GM19240 (cell line): ENCODE measurements at regions not wholly inside any gene's neighbourhood (a gene's known extent, or its start where the extent isn't known, plus 50 kb on each side); places are given as distances from the start of the nearest gene placed in this dataset.

Source experiments
- DNase-seq: peaks from one replicate; pipeline ENCODE4 v3.0.0; 2011; ENCODE audit warnings: low spot score; ENCODE audit not compliant: insufficient read length

DNA sequence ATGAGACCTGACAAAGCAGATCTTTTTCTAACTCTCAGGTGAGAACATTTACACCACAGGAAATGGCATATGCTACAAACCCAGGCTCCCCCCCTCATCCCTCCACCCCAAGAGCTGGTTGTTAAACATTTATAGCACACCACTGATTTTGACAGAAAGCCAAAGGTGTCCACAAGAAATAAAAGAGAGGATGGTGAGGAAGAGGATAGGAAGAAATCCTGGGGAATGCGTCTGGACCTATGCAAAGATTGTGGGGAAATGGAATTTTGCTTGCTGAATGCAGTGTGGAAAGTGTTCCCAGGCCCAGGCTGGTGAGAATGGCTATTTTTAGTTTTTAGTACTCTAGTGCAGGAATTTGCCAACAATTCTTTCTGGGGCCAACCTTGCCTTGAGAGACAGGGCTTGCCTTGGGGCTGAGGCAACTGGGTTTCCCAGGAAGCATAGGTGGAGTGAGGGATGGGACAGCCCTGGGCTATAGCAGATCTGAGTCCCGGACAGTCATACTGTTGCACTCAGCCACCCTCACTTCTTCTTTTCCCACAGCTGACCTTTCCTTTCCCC is 163.9 kb downstream of the ADAMTS15 start:
- no peak for DNase-seq

DNA sequence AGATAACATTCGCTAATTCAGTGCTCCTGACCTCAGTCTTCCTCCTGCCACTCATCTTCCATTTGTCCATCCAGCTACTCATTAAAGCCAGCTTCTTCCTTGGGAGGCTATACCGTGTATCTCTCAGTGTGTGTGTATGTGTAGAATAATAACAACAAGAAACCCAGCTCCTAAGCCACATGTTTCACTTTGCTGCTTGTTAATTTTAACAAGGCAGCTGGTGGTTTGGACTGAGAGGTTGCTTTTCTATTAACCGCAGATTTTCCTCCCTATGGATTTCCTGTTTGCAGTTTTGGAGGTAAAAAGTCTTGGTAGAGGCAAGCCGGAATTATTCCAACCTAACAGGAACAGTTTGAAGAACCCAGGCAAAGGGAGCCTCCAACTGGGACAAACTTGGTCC is 165.0 kb downstream of the ADAMTS15 start:
- no peak for DNase-seq

DNA sequence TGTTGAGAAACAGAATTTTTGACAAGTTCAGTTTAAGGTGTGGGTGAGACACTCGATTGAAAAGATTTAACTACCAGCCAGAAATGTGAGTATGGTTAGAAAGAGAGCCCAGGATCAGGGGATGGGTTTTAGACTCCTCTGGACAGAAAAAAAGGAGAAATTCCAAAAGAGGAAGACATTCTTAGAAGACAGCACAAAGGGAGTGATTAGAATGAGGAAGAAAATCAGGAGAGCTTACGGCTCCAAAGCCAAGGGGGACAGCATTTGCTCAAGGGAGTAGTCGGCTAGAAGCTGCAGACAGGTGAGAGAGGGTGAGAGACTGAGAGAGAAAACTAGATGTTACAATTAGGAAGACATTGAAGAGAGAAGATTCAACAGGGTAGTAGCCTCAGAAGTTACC is 166.1 kb downstream of the ADAMTS15 start:
- no peak for DNase-seq

DNA sequence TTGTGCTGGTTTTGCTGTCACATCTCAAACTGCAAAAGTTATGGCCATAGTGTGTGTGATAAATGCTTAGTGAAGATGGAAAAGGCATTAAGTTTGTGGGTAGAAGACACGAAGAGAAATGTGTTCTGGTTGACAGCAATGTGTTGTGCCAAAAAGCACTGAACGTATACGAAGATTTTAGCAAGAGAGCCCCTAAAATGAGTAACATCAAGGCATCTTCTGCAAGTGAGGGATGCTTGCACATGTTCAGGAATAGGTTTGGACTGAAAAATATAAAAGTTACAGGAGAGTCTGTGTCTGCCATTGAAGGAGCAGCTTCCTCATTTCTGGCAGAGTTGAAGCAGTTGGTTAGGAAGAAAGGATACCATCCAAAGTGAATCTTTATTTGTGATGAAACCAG is 167.1 kb downstream of the ADAMTS15 start:
- DNase-seq: no peak

DNA sequence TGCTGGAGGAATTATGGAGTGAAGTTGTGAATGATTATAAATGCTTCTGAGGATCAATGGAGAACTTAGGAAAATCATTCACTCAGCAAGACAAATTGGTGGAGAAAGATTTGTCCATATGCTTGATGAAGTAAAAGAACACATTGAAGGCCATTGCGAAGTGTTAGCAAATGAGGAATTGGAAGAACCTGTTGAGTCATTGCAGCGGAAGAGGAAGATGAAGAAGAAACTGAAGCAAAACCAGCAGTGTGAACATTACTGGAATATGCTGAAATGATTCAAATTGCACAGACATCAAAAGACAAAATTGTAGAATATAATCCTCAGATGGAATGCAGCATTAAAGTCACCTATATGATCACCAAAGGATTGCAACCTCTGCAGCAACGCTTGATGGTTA is 168.1 kb downstream of the ADAMTS15 start:
- no peak for DNase-seq

DNA sequence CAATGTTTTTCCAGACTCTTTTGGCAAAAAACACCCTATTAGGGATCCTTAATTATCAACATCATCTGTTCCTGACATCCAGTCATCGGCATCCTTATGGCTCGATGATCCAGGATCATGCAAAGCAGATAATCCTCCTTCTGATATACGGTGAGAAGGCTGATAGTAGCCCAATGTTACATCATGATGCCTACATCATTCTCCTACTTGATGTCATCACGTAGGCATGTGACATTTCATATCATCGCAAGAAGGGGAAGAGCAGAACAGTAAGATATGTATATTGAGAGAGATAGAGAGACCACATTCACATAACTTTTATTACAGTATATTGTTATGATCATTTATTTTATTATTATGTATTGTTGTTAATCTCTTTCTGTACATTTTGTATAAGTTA is 168.6 kb downstream of the ADAMTS15 start:
- DNase-seq: no peak

DNA sequence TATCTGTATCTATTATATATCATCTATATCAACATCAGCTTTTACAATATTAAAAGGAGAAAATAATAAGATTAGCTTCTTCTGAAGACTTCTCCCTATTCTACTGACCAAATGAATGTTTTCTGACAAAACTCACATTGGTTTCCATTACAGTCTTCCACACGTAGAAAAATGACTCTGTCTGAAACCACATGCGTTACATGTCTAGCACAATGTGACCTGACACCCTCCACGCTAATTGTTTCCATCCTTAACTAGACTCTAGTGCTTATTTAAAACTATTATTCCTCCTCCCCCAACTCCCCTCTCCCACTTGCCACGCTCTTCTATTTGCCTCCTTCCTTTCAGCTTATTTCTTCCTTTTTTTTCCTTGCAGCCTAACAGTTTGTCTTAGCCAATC is 172.1 kb downstream of the ADAMTS15 start:
- no peak for DNase-seq

DNA sequence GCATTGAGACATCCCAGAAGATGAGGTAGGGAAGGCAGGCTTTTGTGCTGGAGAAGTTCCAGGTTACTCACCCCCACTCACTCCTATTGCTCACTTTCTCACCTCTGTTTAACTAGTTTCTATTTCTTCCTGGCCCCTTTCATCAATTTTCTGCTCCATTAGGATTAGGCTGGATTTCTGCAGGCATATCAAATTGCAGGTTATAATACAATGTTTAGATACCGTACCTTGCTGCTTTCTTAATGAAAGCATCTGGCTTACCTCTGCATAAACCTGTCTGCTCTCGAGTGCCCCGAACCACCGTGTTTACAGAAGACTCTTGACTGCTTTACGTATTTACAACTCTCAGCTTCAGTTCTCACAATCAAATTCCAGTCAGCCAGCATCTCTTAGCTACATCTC is 173.7 kb downstream of the ADAMTS15 start:
- DNase-seq: no peak

DNA sequence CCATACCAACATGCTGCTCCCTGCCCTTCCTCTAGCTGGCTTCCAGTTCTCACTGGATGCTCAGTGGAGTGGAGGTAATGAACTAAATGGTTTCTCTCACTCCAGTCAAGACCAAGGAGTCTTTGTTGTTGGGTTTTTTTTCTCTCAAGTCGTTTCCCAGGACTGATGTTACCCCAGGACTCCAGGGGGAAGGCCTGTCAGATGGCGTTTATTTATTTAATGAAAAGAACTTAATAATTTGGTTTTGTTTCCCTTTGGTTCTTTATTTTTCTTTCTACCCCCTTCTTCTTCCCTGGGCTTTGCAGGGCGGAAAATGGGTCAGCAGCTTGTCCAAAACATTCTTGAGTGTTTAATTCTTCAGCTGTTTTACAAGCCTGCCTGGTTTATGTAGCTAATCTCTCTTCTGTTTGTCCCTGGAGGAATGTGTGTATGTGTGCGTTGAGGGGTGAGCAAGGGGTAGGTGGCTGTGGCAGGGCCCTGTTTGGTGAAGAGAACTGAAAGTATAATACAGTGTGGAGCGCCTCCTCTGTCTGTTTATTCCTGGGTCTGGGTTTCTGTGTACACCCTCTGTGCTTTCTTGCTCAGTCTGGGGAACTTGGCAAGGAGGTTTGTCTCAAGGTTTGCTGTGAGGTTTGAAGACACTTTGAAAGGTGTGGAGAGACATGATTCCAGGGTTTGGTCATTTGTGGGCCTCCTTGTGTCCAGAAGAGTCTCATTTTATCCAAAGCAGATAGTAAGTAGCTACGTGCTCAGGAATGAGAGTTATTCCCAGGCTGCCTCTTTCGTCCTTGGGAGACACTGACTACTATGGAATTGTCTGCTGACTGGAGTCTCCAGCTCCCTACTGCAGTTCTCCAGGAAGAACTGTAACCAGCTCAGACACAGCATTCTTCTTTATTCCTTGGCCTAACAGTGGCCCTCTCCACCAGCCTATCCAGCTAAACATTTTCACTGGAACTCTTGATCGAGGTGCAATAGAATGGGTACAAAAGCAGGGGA is 175.5 kb downstream of the ADAMTS15 start:
- no peak for DNase-seq

DNA sequence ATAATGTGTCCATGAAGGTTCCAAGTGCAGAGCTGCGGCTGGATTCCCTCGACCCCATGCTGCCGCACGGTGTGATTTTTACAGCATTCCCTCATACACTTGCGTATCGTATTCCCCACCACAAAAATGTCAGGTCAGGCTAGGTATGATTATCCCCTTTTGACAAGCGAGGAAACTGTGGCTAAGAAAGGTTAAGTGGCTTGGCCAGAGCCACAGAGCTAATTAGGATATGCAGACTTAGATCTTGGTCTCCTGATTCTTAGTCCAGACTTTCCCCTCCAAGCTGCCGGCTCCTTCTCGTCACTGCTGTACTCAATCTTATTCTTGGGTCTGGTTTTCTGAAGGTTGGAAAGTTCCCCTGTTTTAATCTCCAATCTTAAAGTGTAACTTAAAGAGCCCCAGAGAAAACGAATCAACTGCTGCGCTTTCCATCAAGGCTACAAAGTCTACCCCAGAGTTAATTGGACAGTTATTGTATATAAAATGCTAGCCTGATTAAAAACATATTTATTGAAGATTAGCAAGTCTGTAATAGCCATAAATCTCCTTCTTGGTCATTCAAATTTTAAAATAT is 176.6 kb downstream of the ADAMTS15 start:
- no peak for DNase-seq

DNA sequence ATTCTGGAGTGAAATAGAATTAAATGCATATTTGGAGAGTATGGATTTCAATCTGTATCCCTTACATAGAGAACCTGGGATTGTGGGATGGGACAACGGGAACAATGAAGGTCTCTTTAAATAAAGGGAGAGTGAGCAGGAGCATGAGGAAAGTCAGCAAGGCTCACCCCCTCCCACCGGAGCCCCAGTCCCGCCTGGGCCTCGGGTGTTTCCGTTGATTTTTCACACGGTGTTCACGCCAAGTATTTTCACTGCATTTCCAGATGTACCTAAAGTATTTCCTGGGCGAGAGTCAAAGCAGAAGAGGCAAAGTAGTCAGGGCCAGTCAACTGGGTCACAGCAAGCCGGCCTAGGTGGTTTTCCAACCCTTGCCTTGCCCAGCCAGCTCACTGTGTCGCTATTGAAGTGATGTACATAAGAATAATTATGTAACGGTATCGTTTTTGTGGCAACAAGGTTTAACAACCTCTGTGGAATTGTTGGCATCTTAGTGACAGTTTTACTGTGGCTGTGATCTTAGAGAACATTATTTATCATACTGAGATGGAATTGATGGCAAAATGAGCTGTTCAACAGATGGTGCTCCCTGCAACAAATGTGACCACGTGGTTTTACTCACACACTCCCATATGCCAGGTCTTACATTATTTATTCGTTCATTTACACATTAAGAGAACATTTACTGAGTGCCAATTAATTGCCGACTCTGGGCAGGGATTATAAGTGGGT is 177.3 kb downstream of the ADAMTS15 start:
- no peak for DNase-seq

DNA sequence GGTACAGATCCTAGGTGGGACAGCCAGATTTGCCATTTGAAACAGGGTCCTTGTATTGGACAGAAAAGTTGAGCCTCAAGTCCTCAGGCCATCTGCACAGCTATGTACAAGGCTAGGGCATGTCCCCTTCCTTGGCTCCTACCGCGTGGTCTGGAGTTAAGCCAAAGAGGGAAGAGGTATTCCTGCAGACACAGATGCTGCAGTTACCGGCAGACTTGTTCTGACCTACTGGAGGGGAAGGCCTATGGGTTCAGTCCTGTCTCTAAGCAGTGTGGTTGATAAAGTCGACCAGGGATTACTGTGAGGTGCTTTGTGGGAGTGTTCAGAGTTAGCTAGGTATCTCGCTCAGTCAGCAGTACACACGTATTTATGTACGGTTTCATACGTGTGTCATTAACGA is 180.6 kb downstream of the ADAMTS15 start:
- DNase-seq: no peak

DNA sequence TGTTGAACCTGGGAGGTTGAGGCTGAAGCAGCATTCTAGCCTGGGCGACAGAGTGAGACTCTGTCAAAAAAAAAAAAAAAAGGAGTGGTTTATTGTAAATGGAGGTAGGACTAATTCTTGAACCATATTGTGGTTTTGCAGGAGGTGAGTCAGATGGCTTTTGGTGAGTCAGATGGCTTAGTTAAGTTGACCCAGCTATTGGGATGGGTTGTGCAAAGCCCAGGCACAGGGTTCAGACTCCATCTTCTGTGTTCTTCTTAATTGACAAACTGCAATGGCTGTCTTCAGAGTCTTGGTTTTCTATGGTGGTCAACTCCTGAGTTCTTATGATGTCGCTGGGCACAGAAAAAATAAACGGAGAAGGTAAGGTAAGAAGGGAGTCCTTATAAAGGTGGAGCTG is 182.7 kb downstream of the ADAMTS15 start:
- DNase-seq: no peak

DNA sequence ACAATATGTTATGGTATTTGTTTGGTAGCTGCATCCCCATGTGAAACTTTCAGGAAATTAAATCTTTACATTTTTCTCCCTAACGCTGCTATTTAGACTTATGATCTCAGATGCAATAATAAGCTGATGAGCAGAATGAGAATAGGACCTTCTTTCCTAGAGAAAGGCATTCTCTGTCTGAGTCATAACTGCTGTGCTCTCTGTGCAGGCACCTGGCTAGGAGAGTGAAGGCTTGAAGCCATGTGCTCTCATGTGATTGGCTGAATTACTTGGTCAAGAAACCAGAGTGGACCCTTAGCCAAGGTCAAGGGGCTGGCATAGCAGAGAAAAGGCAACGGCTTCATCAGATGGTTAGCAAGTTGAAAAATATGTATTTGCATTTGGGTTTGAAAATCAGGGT is 185.0 kb downstream of the ADAMTS15 start:
- DNase-seq: no peak

DNA sequence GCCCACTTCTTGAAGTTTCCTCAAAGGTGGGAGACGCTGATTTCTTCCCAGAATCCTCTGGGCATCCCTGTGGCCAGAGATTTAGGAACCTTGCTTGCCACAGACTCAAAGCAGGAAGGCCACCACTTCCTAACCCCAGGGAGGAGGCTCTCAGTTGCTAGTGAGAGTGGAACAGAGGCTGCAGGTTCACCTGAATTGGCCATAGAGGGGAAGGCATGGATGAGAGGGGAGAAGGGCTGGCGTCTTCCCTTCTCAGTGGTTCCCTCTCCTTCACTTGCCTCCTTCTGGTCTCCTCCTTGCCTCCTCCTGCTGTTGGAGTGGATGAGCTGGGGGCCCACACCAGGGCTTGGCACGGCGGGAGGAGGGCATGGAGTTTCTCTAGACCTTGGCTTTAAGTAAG is 185.7 kb downstream of the ADAMTS15 start:
- no peak for DNase-seq

DNA sequence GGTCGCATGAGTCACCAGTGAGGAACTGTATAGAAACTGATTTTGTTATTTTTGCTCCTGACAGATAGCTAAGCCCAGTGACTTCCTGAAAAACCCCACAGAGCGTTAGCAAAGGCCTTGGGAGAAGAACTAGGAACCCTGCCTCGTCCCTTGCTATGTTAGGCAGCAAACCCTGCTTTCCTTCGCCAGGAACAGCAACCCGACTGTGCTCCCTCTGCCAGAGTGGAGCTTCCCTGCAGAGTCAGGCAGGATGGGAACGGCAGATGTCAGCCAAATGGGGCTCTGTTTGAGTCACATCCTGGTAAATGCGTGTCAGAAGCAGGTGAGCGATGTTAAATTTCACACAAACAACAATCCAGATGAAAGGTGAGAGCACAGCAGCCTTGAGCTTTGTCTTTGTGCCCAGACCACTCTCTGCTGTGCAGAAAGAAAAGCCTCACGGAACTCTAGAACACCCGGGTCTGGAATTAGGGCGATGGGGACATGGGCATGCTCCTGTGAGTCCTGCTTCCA is 186.6 kb downstream of the ADAMTS15 start:
- DNase-seq: no peak

DNA sequence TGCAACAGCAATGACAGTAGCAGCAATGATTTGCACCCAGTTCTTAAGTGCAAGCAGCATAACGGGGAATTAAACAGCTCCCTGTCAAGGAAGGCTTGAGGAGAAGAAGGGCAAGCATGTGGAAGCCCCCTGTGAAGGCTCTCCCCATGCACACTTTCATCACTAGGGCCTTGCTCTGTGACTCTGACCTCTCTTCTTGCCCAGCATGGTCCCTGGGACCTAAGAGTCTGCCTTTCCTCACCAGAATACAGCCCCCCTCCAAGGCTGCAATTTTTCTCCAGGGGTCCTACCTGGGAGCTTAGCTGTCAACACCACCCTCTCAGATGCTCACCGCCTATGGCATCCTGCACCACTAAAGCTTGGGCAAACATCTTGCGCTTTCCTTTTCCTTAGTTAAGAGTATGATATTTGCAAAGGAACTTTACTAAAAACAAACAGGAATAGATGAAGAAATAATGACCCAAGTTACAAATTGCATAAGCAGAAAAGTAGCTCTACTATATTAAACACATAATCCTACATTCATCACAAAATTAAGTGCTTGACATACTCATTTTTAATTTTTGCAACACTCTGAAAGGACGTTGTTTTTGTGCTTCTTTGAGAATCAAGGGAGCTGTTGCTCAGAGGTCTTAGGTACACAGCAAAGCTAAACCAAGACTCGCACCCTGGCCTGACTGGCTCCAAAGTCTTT is 187.6 kb downstream of the ADAMTS15 start:
- DNase-seq: no peak

DNA sequence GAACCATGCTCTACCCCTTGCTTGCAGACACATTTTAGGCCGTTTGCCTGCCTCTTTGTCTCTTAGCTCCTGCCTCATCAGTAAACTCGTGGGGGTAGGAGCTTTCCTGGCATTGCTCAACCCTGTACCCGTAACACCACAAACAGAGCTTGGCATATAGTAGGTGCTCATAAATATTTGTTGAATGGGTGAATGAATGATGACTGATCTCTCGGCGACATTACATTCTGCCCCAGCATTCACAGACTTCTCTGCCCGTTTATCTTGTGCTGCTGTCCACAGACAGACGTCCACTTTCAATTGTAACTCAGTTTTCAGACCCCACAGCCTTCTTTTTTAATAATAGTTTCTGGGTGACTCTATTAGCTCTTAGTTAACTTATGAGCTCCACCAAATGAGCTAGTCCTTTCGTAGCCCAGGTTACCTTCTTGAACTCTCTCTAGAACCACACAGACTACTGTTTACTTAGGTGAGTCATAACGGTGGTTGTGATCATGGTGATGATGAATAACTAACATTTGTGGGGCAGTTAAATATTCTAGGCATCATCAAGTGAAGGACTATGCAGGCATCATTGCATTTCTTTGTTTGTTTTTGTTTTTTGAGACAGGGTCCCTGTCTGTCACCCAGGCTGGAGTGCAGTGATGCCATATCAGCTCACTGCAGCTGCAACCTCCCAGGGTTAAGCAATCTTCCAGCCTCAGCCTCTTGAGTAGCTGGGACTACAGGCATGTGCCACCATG is 188.4 kb downstream of the ADAMTS15 start:
- no peak for DNase-seq

DNA sequence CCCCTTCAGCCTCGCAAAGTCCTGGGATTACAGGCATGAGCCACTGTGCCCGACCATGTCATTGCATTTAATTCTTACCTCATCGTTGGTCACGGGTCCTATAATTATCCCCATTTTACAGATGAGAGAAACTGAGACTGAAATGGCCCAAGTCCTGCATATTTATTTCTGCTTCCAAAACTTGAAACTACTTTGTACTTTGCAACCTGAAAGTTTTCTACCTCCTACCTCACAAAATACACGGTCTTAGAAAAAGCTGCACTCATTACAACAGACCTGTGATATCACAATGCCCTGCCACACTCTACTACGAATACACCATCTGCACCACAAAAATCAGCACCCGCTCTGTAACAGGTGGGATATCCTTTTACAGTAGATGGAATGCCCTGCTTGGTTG is 189.1 kb downstream of the ADAMTS15 start:
- DNase-seq: no peak

DNA sequence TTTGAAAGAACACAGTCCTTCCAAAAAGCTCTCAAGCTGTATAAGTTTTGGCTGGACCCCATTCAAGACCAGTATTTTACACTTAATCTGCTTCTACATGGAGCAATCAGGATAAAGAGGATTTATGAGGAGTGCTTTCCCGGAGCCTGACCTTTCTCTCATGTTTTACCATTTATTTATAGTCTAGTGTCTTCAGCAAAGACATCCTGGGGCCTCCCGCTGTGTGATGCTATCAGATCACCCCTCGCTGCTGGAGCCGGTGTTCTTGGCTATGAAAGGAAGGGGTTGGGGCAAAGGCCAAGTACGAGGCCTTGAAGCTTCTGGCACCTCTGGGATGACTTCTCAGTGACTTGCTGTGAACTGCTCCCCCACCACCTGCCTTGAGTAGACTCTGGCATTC is 189.6 kb downstream of the ADAMTS15 start:
- DNase-seq: no peak
